GM12878 (cell line): ENCODE measurements at regions not wholly inside any gene's neighbourhood (a gene's known extent, or its start where the extent isn't known, plus 50 kb on each side); places are given as distances from the start of the nearest gene placed in this dataset.

ENCODE experiments used
- ATAC-seq: fragments of 200-7000 bp; cut with Tn5 transposase; 3 replicates; pipeline ENCODE4 v1.9.1; 2020; ENCODE audit warnings: mild to moderate bottlenecking, moderate library complexity
- BruUV-seq: library from RNA; stranded (reverse); fragments of 400-500 nt; replicated peaks from 2 replicates; lab custom pipeline; 2021; lab: Mats Ljungman, UMichigan
- CTCF ChIA-PET: fragments of 300-600 bp; sonication (Branson Sonifier 250); formaldehyde crosslinking; extraction: SDS; loops from one replicate; lab custom pipeline; 2021; ENCODE audit warnings: inconsistent platforms; lab: Yijun Ruan, JAX
- POLR2A ChIA-PET: fragments of 350-600 bp; formaldehyde crosslinking; extraction: SDS; loops from one replicate; lab custom pipeline; 2021; ENCODE audit warnings: inconsistent platforms; lab: Charles Lee
- RAD21 ChIA-PET: fragments of 300-600 bp; sonication (Branson Sonifier 250); formaldehyde crosslinking; loops from one replicate; lab custom pipeline; 2023; ENCODE audit warnings: antibody characterized with exemption; ENCODE audit not compliant: unreplicated experiment; lab: Charles Lee
- SMC1A ChIA-PET: fragments of 300-600 bp; sonication (Branson Sonifier 250); formaldehyde crosslinking; loops from one replicate; lab custom pipeline; 2023; ENCODE audit not compliant: unreplicated experiment, uncharacterized antibody; lab: Charles Lee
- DNase-seq: peaks from one replicate; pipeline ENCODE4 v3.0.0-alpha.2; 2011; ENCODE audit warnings: low read depth, low spot score
- FAIRE-seq: peaks from 3 replicates; lab custom pipeline; 2011; peaks lifted over from hg19 to GRCh38; lab: Jason Lieb, UNC
- H2AFZ ChIP-seq: 2 replicates; pipeline ENCODE4 v1.6.0; 2011; ENCODE audit warnings: low read depth, low read length, control low read depth; ENCODE audit not compliant: control insufficient read depth
- H3K27ac ChIP-seq: 2 replicates; pipeline ENCODE4 v1.5.1; 2011; ENCODE audit warnings: control low read depth; ENCODE audit not compliant: control insufficient read depth, insufficient read depth
- H3K27me3 ChIP-seq, 2 experiments: replicated peaks in 1 of 2; 2 replicates each; pipeline versions ENCODE4 v1.6.0 to v1.6.1; 2011; ENCODE audit warnings: low read length in 1 of 2; ENCODE audit not compliant: control insufficient read depth in 2 of 2, insufficient read depth in 2 of 2
- H3K36me3 ChIP-seq, 2 experiments: 2 replicates each; pipeline ENCODE4 v1.5.1; 2011; ENCODE audit warnings: low read length in 1 of 2; ENCODE audit not compliant: control insufficient read depth in 2 of 2, insufficient read depth in 2 of 2
- H3K4me1 ChIP-seq: 2 replicates; pipeline ENCODE4 v1.6.1; 2011; ENCODE audit warnings: mild to moderate bottlenecking, low read length, moderate library complexity, mixed read lengths; ENCODE audit not compliant: control insufficient read depth, insufficient read depth
- H3K4me2 ChIP-seq: 2 replicates; pipeline ENCODE4 v1.6.0; 2011; ENCODE audit warnings: control low read depth; ENCODE audit not compliant: control insufficient read depth, insufficient read depth
- H3K4me3 ChIP-seq: fragments of 200-600 bp; sonication (generic); 2 replicates; pipeline ENCODE4 v1.5.1; 2016
- H3K79me2 ChIP-seq: 2 replicates; pipeline ENCODE4 v1.6.0; 2011; ENCODE audit warnings: low read length; ENCODE audit not compliant: control insufficient read depth, insufficient read depth
- H3K9ac ChIP-seq: 2 replicates; pipeline ENCODE4 v1.8.0; 2011; ENCODE audit warnings: low read length, control low read depth, mixed read lengths; ENCODE audit not compliant: control insufficient read depth, insufficient read depth
- H3K9me3 ChIP-seq: replicated peaks from 3 replicates; pipeline ENCODE4 v1.5.1; 2011; ENCODE audit warnings: mild to moderate bottlenecking, low read length; ENCODE audit not compliant: control insufficient read depth, insufficient read depth
- H4K20me1 ChIP-seq: 2 replicates; pipeline ENCODE4 v1.6.0; 2011; ENCODE audit not compliant: control insufficient read depth, insufficient read depth
- IKZF1 ChIP-seq: fragments of 450-650 bp; conservative IDR thresholded peaks from 2 replicates; pipeline ENCODE4 v1.6.1; 2017; ENCODE audit warnings: antibody characterized with exemption, mild to moderate bottlenecking
- SUPT20H ChIP-seq: IDR thresholded peaks from 2 replicates; pipeline ENCODE4 v1.6.1; 2011; ENCODE audit warnings: low read depth, mild to moderate bottlenecking, low read length, moderate library complexity, borderline replicate concordance; ENCODE audit not compliant: control insufficient read depth
- WGBS: methylation state at CpG from one replicate; pipeline ENCODE4 v1.1.6; 2016; ENCODE audit warnings: low lambda C conversion rate; ENCODE audit not compliant: insufficient replicate concordance, insufficient coverage; ENCODE audit errors: missing lambda C conversion rate; 5-methylcytosine and 5-hydroxymethylcytosine counted together
- in situ Hi-C: fragments of 300-500 bp; cut with MboI; formaldehyde crosslinking; loops from 9 replicates; pipeline ENCODE4 v1.14.3; 2018; ENCODE audit warnings: mixed read lengths
- intact Hi-C: fragments of 100-400 bp; cut with micrococcal nuclease; formaldehyde crosslinking; loops from one replicate; pipeline ENCODE4 v1.14.2; 2022; ENCODE audit not compliant: unreplicated experiment
- TF ChIP-seq, protein P1 (sequence below): fragments of 450-650 bp; IDR thresholded peaks from 2 replicates; pipeline ENCODE4 v1.6.1; 2017; ENCODE audit warnings: mild to moderate bottlenecking, moderate library complexity
- TF ChIP-seq, protein P2 (sequence below): IDR thresholded peaks from 2 replicates; pipeline ENCODE4 v1.6.1; 2011; ENCODE audit warnings: borderline replicate concordance, low read depth, mild to moderate bottlenecking, moderate library complexity, low read length; ENCODE audit not compliant: insufficient read depth, poor library complexity, severe bottlenecking
- TF ChIP-seq, protein P3 (sequence below): fragments of 450-650 bp; formaldehyde crosslinking; IDR thresholded peaks from 2 replicates; pipeline ENCODE4 v1.5.0; 2022; ENCODE audit warnings: mild to moderate bottlenecking, missing genetic modification characterization
- TF ChIP-seq, protein P4 (sequence below): fragments of 450-650 bp; IDR thresholded peaks from 2 replicates; pipeline ENCODE4 v1.6.1; 2017; ENCODE audit warnings: borderline replicate concordance

DNA sequence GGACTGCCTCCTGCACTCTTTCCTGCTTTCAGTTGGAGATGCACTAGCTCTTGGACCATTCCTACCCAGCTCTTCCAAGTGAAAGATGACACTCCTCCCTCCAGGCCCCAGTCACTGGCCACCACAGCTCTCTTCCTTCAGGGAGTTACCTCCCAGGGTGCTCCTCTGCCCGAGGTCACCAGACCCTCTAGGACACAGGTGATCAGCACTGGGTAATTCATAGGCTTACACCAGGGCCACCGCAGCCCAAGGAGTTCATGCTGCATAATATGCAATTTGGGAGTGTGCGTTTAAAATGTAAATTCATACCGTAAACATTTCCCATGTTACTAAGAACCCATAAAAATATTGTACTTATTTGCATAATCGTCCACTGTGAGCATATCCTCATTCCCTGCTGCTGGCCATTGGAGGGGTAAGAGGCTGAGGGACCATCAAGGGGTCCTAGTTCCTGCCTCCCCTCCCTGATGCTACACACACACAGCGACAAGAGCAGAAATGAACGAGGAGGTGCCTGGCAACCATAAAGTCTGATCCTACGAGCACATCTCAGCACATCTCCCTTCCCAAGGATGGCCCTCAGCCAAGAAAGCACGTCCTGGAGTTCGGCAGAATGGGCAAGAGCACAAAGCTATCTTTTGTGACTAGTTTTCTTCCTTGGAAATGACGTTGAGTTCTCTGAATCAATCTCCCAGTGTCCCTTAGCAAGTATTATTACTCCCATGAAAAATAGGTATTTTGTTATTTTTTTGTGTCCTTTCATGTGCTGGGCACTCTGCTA lies 222.9 kb upstream of the RAB4A start (continued):
- TF ChIP-seq, protein P1, sequence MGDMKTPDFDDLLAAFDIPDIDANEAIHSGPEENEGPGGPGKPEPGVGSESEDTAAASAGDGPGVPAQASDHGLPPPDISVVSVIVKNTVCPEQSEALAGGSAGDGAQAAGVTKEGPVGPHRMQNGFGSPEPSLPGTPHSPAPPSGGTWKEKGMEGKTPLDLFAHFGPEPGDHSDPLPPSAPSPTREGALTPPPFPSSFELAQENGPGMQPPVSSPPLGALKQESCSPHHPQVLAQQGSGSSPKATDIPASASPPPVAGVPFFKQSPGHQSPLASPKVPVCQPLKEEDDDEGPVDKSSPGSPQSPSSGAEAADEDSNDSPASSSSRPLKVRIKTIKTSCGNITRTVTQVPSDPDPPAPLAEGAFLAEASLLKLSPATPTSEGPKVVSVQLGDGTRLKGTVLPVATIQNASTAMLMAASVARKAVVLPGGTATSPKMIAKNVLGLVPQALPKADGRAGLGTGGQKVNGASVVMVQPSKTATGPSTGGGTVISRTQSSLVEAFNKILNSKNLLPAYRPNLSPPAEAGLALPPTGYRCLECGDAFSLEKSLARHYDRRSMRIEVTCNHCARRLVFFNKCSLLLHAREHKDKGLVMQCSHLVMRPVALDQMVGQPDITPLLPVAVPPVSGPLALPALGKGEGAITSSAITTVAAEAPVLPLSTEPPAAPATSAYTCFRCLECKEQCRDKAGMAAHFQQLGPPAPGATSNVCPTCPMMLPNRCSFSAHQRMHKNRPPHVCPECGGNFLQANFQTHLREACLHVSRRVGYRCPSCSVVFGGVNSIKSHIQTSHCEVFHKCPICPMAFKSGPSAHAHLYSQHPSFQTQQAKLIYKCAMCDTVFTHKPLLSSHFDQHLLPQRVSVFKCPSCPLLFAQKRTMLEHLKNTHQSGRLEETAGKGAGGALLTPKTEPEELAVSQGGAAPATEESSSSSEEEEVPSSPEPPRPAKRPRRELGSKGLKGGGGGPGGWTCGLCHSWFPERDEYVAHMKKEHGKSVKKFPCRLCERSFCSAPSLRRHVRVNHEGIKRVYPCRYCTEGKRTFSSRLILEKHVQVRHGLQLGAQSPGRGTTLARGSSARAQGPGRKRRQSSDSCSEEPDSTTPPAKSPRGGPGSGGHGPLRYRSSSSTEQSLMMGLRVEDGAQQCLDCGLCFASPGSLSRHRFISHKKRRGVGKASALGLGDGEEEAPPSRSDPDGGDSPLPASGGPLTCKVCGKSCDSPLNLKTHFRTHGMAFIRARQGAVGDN: no peak
- no peak for TF ChIP-seq IKZF1

DNA sequence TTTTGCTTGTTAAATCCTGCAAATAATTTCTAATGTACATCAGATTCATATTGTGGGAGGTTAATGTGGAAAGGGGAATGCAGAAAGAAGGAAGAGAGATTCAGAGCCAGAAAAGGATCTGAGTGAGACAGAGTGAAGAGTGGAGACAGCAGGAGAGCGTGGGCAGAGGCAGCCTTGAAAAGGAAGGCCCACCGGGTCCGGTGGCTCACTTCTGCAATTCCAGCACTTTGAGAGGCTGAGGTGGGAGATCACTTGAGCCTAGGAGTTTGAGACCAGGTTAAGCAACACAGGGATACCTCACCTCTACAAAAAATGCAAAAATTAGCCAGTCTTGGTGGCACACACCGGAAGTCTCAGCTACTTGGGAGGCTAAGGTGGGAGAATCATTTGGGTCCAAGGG lies 222.0 kb upstream of the RAB4A start:
- ATAC-seq: no peak
- H3K27me3 ChIP-seq: peaks cover 0 to 2% of the 10 kb centered on the region in 2 experiments; a peak in 2 of 4 replicates
- TF ChIP-seq, protein P2, sequence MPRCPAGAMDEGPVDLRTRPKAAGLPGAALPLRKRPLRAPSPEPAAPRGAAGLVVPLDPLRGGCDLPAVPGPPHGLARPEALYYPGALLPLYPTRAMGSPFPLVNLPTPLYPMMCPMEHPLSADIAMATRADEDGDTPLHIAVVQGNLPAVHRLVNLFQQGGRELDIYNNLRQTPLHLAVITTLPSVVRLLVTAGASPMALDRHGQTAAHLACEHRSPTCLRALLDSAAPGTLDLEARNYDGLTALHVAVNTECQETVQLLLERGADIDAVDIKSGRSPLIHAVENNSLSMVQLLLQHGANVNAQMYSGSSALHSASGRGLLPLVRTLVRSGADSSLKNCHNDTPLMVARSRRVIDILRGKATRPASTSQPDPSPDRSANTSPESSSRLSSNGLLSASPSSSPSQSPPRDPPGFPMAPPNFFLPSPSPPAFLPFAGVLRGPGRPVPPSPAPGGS: no peak
- TF ChIP-seq, protein P3, sequence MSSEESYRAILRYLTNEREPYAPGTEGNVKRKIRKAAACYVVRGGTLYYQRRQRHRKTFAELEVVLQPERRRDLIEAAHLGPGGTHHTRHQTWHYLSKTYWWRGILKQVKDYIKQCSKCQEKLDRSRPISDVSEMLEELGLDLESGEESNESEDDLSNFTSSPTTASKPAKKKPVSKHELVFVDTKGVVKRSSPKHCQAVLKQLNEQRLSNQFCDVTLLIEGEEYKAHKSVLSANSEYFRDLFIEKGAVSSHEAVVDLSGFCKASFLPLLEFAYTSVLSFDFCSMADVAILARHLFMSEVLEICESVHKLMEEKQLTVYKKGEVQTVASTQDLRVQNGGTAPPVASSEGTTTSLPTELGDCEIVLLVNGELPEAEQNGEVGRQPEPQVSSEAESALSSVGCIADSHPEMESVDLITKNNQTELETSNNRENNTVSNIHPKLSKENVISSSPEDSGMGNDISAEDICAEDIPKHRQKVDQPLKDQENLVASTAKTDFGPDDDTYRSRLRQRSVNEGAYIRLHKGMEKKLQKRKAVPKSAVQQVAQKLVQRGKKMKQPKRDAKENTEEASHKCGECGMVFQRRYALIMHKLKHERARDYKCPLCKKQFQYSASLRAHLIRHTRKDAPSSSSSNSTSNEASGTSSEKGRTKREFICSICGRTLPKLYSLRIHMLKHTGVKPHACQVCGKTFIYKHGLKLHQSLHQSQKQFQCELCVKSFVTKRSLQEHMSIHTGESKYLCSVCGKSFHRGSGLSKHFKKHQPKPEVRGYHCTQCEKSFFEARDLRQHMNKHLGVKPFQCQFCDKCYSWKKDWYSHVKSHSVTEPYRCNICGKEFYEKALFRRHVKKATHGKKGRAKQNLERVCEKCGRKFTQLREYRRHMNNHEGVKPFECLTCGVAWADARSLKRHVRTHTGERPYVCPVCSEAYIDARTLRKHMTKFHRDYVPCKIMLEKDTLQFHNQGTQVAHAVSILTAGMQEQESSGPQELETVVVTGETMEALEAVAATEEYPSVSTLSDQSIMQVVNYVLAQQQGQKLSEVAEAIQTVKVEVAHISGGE (CRISPR knock-in tag): no peak
- TF ChIP-seq, protein P4, sequence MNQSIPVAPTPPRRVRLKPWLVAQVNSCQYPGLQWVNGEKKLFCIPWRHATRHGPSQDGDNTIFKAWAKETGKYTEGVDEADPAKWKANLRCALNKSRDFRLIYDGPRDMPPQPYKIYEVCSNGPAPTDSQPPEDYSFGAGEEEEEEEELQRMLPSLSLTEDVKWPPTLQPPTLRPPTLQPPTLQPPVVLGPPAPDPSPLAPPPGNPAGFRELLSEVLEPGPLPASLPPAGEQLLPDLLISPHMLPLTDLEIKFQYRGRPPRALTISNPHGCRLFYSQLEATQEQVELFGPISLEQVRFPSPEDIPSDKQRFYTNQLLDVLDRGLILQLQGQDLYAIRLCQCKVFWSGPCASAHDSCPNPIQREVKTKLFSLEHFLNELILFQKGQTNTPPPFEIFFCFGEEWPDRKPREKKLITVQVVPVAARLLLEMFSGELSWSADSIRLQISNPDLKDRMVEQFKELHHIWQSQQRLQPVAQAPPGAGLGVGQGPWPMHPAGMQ: no peak
- no peak for TF ChIP-seq SUPT20H
- TF ChIP-seq, all 136 proteins: peak for 0
- H3K4me2 ChIP-seq: no peak overlapping the region
- no peaks in the 10 kb centered on the region for H3K4me1 ChIP-seq
- no peaks in the 10 kb centered on the region for H3K79me2 ChIP-seq
- no TSS peak for BruUV-seq
- H4K20me1 ChIP-seq: no peaks in the 10 kb centered on the region
- no peak overlapping the region for H2AFZ ChIP-seq
- in situ Hi-C loops: no loop called here
- intact Hi-C loops: no loop called here
- POLR2A ChIA-PET: no interaction called here
- CTCF ChIA-PET: no interaction called here
- RAD21 ChIA-PET: no interaction called here
- FAIRE-seq: no peak
- 78% methylated on average over 4 of the region's 4 CpGs for WGBS
- SMC1A ChIA-PET: no interaction called here
- no peak overlapping the region for H3K9ac ChIP-seq
- no peak overlapping the region for H3K4me3 ChIP-seq
- H3K36me3 ChIP-seq: no peaks in the 10 kb centered on the region
- no peak overlapping the region for H3K27ac ChIP-seq
- H3K9me3 ChIP-seq: no peaks in the 10 kb centered on the region
- DNase-seq: no peak
